CD8-positive, alpha-beta memory T cell (primary cell): ENCODE measurements at regions not wholly inside any gene's neighbourhood (a gene's known extent, or its start where the extent isn't known, plus 50 kb on each side); places are given as distances from the start of the nearest gene placed in this dataset.

Experiments
- CTCF ChIA-PET: fragments of 350-600 bp; sonication (Branson Sonifier 250); formaldehyde crosslinking; loops from one replicate; lab custom pipeline; 2021; ENCODE audit warnings: antibody characterized with exemption; lab: Charles Lee
- POLR2A ChIA-PET: fragments of 350-600 bp; sonication (Branson Sonifier 250); formaldehyde crosslinking; loops from one replicate; lab custom pipeline; 2021; ENCODE audit warnings: antibody characterized with exemption; lab: Charles Lee
- DNase-seq, 5 donors: peaks; one replicate each; pipeline versions ENCODE4 v3.0.0 to v3.0.0-alpha.2; 2020 to 2022; ENCODE audit warnings: mixed read lengths in 1 of 5
- H3K27ac ChIP-seq: one replicate; pipeline ENCODE4 v1.7.0; 2013; ENCODE audit warnings: low read depth, mild to moderate bottlenecking, low read length, moderate library complexity
- H3K27me3 ChIP-seq: 2 replicates; pipeline ENCODE4 v1.7.0; 2013; ENCODE audit warnings: low read length, mild to moderate bottlenecking; ENCODE audit not compliant: insufficient read depth, poor library complexity, severe bottlenecking
- H3K36me3 ChIP-seq: 2 replicates; pipeline ENCODE4 v1.7.0; 2013; ENCODE audit warnings: mild to moderate bottlenecking, low read length, moderate library complexity; ENCODE audit not compliant: insufficient read depth
- H3K4me1 ChIP-seq: 2 replicates; pipeline ENCODE4 v1.7.0; 2013; ENCODE audit warnings: mild to moderate bottlenecking, low read length, moderate library complexity; ENCODE audit not compliant: insufficient read depth
- H3K4me3 ChIP-seq: 2 replicates; pipeline ENCODE4 v1.7.0; 2013; ENCODE audit warnings: mild to moderate bottlenecking, low read length
- H3K9me3 ChIP-seq: 2 replicates; pipeline ENCODE4 v1.7.0; 2013; ENCODE audit warnings: mild to moderate bottlenecking, low read length
- H3K27ac Mint-ChIP-seq, 8 donors: one replicate each; pipeline ENCODE4 v1.8.0; 2020 to 2021; ENCODE audit warnings: mixed read lengths in 8 of 8, mild to moderate bottlenecking in 6 of 8, inconsistent platforms in 3 of 8, moderate library complexity in 3 of 8
- H3K27me3 Mint-ChIP-seq, 2 donors: one replicate each; pipeline ENCODE4 v1.8.0; 2020 to 2021; ENCODE audit warnings: mixed read lengths in 2 of 2, mild to moderate bottlenecking in 1 of 2, moderate library complexity in 1 of 2
- H3K36me3 Mint-ChIP-seq, 3 donors: one replicate each; pipeline ENCODE4 v1.8.0; 2020 to 2021; ENCODE audit warnings: mixed read lengths in 3 of 3, inconsistent platforms in 1 of 3, mild to moderate bottlenecking in 1 of 3
- H3K4me1 Mint-ChIP-seq, 3 donors: one replicate each; pipeline ENCODE4 v1.8.0; 2020 to 2021; ENCODE audit warnings: mixed read lengths in 3 of 3, inconsistent platforms in 1 of 3, mild to moderate bottlenecking in 1 of 3
- H3K4me3 Mint-ChIP-seq, 7 donors: one replicate each; pipeline ENCODE4 v1.8.0; 2020 to 2021; ENCODE audit warnings: mixed read lengths in 7 of 7, mild to moderate bottlenecking in 6 of 7, moderate library complexity in 4 of 7, inconsistent platforms in 2 of 7
- H3K9me3 Mint-ChIP-seq, 5 donors: one replicate each; pipeline ENCODE4 v1.8.0; 2020 to 2022; ENCODE audit warnings: mixed read lengths in 5 of 5, mild to moderate bottlenecking in 3 of 5, moderate library complexity in 2 of 5, inconsistent platforms in 1 of 5

DNA sequence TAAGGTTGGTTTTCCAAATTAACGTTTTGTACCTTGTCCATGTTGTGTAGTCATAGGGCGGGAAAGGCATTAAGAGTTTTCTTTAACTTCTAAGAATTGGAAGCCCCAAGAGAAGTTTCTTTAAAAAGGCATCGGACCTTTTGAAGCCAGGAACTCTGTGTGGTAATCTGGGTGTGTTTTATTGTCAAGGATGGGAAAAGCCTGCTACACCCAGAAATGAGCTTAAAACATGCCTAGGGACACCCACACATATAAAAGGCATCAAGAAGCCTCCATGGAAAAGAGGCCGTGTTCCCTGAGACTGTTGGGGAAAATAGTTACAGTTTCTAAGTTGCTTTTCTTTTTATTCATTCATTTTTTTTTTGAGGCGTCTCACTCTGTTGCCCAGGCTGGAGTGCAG is 81.0 kb upstream of the PTHLH start:
- Mint-ChIP-seq H3K4me3 (no peak overlapping the region), H3K9me3 (peaks cover 0 to 3% (median 0%) of the 10 kb centered on the region in 5 donors), H3K27me3 (no peaks in the 10 kb centered on the region), H3K4me1 (no peaks in the 10 kb centered on the region), H3K27ac (no peak overlapping the region), H3K36me3 (no peaks in the 10 kb centered on the region)
- CTCF ChIA-PET, result no interaction called here
- DNase-seq, result no peak
- no peaks in the 10 kb centered on the region for H3K36me3 ChIP-seq
- POLR2A ChIA-PET, result no interaction called here
- no peak overlapping the region for H3K27ac ChIP-seq
- H3K27me3 ChIP-seq, result no peaks in the 10 kb centered on the region
- no peak overlapping the region for H3K4me3 ChIP-seq
- H3K4me1 ChIP-seq, result no peaks in the 10 kb centered on the region
- H3K9me3 ChIP-seq, result no peaks in the 10 kb centered on the region

DNA sequence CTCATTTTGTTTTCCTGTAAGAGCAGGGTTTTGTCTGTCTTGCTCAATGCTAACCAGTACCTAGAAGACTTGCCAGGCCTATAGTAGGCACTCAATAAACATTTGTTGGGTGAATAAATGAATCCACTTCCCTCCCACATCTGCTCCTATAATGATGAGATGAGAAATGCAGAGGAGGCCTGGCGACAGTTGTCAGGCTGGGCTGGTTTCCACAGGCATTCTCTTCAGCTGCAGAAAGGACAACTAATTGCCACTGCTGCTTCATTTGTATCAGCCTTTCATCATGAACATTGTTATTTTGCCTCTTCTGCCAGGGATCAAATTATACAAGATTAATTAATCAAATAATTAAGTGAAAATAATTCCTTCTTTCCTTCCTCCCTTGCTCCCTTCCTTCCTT is 82.0 kb upstream of the PTHLH start:
- Mint-ChIP-seq H3K27ac (no peak overlapping the region), H3K9me3 (peaks cover 0 to 3% (median 0%) of the 10 kb centered on the region in 5 donors), H3K36me3 (no peaks in the 10 kb centered on the region), H3K4me1 (no peaks in the 10 kb centered on the region), H3K4me3 (no peak overlapping the region), H3K27me3 (no peaks in the 10 kb centered on the region)
- DNase-seq, result no peak
- no peak overlapping the region for H3K27ac ChIP-seq
- ChIA-PET CTCF (no interaction called here), POLR2A (no interaction called here)
- no peak overlapping the region for H3K4me3 ChIP-seq
- H3K27me3 ChIP-seq, result no peaks in the 10 kb centered on the region
- H3K4me1 ChIP-seq, result no peaks in the 10 kb centered on the region
- H3K9me3 ChIP-seq, result no peaks in the 10 kb centered on the region
- H3K36me3 ChIP-seq, result no peaks in the 10 kb centered on the region

DNA sequence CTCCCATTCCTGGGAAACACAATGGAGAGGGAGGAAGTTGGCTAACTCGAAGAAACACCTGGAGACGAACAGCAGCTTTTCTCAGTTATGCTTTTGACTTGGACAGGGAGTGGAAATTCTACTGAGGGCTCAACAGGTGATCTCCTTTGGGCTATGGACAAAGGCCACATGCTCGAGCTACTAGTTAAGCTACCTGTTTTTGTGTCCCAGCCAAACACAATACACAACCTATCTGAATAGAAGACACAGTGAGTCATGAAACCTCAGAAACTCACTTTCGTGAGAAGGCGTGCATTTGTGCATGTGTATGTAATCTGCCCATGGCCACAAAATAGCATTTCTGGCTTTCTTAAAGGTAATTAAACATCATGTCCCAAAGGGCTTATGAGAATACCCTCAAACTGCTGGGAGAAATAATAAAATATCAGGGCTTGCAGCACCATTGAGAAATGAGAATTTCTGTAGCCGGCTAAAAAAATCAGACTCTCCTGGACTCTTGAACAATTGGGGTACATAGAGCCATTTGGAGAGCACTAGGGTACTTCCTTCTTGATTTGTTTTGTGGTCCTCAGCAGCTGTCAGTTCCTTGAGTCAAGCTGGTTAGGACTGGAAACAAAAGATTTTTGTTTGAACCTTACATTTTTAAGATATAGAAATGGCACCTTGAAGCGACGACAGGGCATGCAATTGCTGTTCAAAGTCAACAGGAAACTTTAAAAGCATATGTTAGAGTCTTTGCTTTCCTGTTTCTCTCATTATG is 85.5 kb upstream of the PTHLH start:
- Histone ChIP-seq H3K36me3 (no peaks in the 10 kb centered on the region), H3K4me1 (no peaks in the 10 kb centered on the region), H3K4me3 (no peak overlapping the region), H3K27me3 (no peaks in the 10 kb centered on the region), H3K27ac (no peak overlapping the region), H3K9me3 (no peaks in the 10 kb centered on the region)
- Mint-ChIP-seq H3K4me3 (no peak overlapping the region), H3K27me3 (peaks cover 0 to 7% of the 10 kb centered on the region in 2 donors), H3K4me1 (no peaks in the 10 kb centered on the region), H3K9me3 (peaks cover 0 to 3% (median 0%) of the 10 kb centered on the region in 5 donors), H3K36me3 (no peaks in the 10 kb centered on the region), H3K27ac (peak overlapping the region in 1 of 8 donors; percentile 6)
- CTCF ChIA-PET, result no interaction called here
- POLR2A ChIA-PET, result no interaction called here
- DNase-seq, result no peak

DNA sequence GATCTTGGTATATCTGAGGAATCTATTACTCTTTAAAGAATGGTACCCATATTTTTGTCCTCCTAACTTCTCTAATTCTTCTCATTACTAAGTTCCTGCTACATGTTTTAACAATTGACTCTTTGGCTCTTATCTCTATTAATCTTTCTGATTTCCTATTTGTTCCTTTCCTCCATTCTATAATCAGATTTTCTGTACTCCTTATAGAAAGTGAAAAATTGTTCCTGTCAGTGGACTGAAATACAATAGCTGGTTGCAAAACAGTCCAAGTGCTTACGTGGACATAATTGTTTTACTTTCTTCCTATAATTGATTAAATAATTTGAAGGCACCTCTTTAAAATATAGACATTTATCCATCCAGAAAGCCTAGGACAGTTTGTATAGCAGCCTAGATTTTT is 86.7 kb upstream of the PTHLH start:
- no peak overlapping the region for H3K27ac ChIP-seq
- no peak for DNase-seq
- H3K36me3 Mint-ChIP-seq, result no peaks in the 10 kb centered on the region
- peaks cover 0 to 3% (median 0%) of the 10 kb centered on the region in 5 donors for H3K9me3 Mint-ChIP-seq
- H3K4me3 Mint-ChIP-seq, result no peak overlapping the region
- peaks cover 0 to 7% of the 10 kb centered on the region in 2 donors for H3K27me3 Mint-ChIP-seq
- H3K4me1 ChIP-seq, result no peaks in the 10 kb centered on the region
- H3K27me3 ChIP-seq, result no peaks in the 10 kb centered on the region
- H3K27ac Mint-ChIP-seq, result no peak overlapping the region
- ChIA-PET POLR2A (no interaction called here), CTCF (no interaction called here)
- no peaks in the 10 kb centered on the region for H3K4me1 Mint-ChIP-seq
- no peak overlapping the region for H3K4me3 ChIP-seq
- no peaks in the 10 kb centered on the region for H3K9me3 ChIP-seq
- H3K36me3 ChIP-seq, result no peaks in the 10 kb centered on the region

DNA sequence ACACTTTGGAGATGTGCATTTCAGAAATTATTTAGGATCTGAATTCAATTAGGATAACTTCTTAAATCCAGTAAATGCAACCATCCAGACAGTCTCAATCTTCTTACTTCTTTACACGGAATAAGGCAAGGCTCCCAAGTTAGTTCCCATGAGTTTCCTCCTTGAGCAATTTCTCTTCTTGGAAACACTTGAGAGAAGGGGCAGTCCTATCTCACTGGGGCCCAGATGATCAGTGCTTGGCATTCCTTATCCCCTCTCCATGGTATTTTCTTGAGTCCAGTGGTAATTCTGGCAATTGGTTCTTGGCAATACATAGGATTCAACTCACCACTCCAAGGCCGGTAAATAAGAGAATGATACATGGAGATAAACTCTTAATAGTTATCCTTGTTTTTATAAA is 87.1 kb upstream of the PTHLH start:
- Histone ChIP-seq H3K9me3 (no peaks in the 10 kb centered on the region), H3K27me3 (no peaks in the 10 kb centered on the region), H3K4me1 (no peaks in the 10 kb centered on the region), H3K4me3 (no peak overlapping the region), H3K36me3 (no peaks in the 10 kb centered on the region), H3K27ac (no peak overlapping the region)
- H3K4me1 Mint-ChIP-seq, result no peaks in the 10 kb centered on the region
- no peak overlapping the region for H3K4me3 Mint-ChIP-seq
- POLR2A ChIA-PET, result no interaction called here
- H3K36me3 Mint-ChIP-seq, result no peaks in the 10 kb centered on the region
- peaks cover 0 to 7% of the 10 kb centered on the region in 2 donors for H3K27me3 Mint-ChIP-seq
- no peak overlapping the region for H3K27ac Mint-ChIP-seq
- CTCF ChIA-PET, result no interaction called here
- H3K9me3 Mint-ChIP-seq, result peaks cover 0 to 3% (median 0%) of the 10 kb centered on the region in 5 donors
- no peak for DNase-seq

DNA sequence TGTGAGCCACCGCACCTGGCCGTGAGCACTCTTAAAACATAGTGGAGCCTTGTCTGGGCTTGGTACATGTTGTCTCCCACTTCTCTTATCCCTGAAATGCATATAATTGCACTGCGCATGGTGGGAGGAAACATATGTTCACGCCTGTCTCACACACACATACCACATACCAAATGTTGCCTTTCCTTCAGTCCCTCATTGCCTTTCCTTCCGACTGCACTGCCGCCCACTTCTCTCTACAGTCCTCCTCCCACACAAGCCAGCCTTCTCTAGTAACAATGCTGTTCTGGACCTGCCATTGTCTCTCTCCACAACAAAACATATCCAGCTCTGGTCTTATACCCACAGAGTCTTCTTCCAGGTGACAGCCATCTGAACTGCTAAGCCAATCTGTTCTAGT is 88.3 kb upstream of the PTHLH start:
- Mint-ChIP-seq H3K9me3 (no peaks in the 10 kb centered on the region), H3K27ac (no peak overlapping the region), H3K36me3 (no peaks in the 10 kb centered on the region), H3K4me1 (no peaks in the 10 kb centered on the region), H3K27me3 (peaks cover 0 to 7% of the 10 kb centered on the region in 2 donors), H3K4me3 (no peak overlapping the region)
- DNase-seq, result no peak
- Histone ChIP-seq H3K9me3 (no peaks in the 10 kb centered on the region), H3K4me3 (no peak overlapping the region), H3K4me1 (no peaks in the 10 kb centered on the region), H3K36me3 (no peaks in the 10 kb centered on the region), H3K27ac (no peak overlapping the region), H3K27me3 (no peaks in the 10 kb centered on the region)
- ChIA-PET CTCF (no interaction called here), POLR2A (no interaction called here)

DNA sequence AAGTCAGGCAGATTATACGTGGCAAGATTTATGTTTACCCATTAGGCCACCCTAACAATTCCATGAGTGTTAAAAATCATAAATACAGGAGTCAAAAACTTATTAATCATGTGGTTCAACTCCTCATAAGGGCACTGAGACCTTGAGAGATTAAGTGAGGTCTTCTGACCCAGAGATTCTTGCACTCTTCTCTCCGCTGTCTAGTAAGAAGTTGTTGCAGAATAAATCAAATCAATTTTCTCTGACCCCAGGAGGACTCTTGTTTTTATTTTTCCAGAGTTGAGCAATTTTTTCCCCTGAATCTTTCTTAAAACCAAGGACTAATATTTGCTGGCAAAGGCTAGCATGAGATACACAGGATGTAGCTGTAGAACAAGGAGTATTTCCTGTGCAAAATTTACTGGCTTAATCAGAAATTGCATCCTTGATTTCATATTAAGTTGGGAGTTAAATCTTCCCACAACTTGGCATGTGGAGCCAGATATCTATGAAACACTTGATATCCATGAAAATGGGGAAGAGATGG is 90.9 kb upstream of the PTHLH start:
- no peak for DNase-seq
- Mint-ChIP-seq H3K4me3 (no peak overlapping the region), H3K4me1 (no peaks in the 10 kb centered on the region), H3K36me3 (no peaks in the 10 kb centered on the region), H3K9me3 (no peaks in the 10 kb centered on the region), H3K27me3 (peaks cover 2 to 7% of the 10 kb centered on the region in 2 donors), H3K27ac (no peak overlapping the region)
- CTCF ChIA-PET, result no interaction called here
- Histone ChIP-seq H3K9me3 (no peaks in the 10 kb centered on the region), H3K4me1 (no peaks in the 10 kb centered on the region), H3K27me3 (no peaks in the 10 kb centered on the region), H3K36me3 (no peaks in the 10 kb centered on the region), H3K4me3 (no peak overlapping the region), H3K27ac (no peak overlapping the region)
- POLR2A ChIA-PET, result no interaction called here

DNA sequence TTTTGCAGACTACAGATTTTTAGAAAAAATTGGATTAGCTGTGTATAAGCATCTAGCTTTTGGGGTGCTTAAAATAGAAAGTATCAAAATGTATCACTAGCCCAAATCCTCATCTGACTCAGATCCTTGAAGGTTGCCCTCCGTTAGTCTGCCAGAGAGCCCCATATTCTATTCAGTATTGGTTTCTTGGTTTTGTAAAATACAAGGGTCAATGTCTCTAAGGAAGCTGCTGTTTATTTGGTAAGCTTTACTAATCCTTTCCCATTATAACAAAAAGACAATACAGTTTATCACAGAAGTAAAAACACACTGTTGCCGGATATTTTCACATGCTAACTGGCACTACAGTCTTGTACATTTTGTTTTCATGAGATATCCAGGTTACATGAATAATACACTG is 92.8 kb upstream of the PTHLH start:
- H3K27me3 ChIP-seq, result no peaks in the 10 kb centered on the region
- no peaks in the 10 kb centered on the region for H3K36me3 ChIP-seq
- Mint-ChIP-seq H3K4me3 (no peak overlapping the region), H3K9me3 (no peaks in the 10 kb centered on the region), H3K36me3 (peaks cover 0 to 7% (median 0%) of the 10 kb centered on the region in 3 donors), H3K4me1 (no peaks in the 10 kb centered on the region), H3K27me3 (peaks cover 2 to 7% of the 10 kb centered on the region in 2 donors), H3K27ac (no peak overlapping the region)
- no peak overlapping the region for H3K27ac ChIP-seq
- H3K9me3 ChIP-seq, result no peaks in the 10 kb centered on the region
- no peaks in the 10 kb centered on the region for H3K4me1 ChIP-seq
- CTCF ChIA-PET, result no interaction called here
- DNase-seq, result no peak
- POLR2A ChIA-PET, result no interaction called here
- H3K4me3 ChIP-seq, result no peak overlapping the region
